ENCODE measurements at regions not wholly inside any gene's neighbourhood (a gene's known extent, or its start where the extent isn't known, plus 50 kb on each side); places are given as distances from the start of the nearest gene placed in this dataset.
"Not testable (repeated sequence)": the region's sequence is repeated elsewhere in the genome, so short reads cannot be mapped to it uniquely, and the experiment has no call there.

GRCh38 chr2:195162918-195163317 lies 494.1 kb upstream of the SLC39A10 start:
- no peak for DNase-seq

- DNase-seq, result no peak
These were observed 494.8 kb upstream of the SLC39A10 start for GRCh38 chr2:195162194-195162593.

- DNase-seq, result no peak
These were observed 496.1 kb upstream of the SLC39A10 start for GRCh38 chr2:195160963-195161362.

- DNase-seq, result no peak
These were observed 505.3 kb upstream of the SLC39A10 start for GRCh38 chr2:195151711-195152110.

GRCh38 chr2:195150819-195151218 lies 506.2 kb upstream of the SLC39A10 start:
- no peak for DNase-seq

- DNase-seq, result no peak
These were observed 509.0 kb upstream of the SLC39A10 start for GRCh38 chr2:195148004-195148403.

- DNase-seq, result no peak
These were observed 510.1 kb upstream of the SLC39A10 start for GRCh38 chr2:195146761-195147541.

GRCh38 chr2:195138435-195138834 lies 518.6 kb upstream of the SLC39A10 start:
- no peak for DNase-seq

GRCh38 chr2:195125889-195126288 lies 531.1 kb upstream of the SLC39A10 start:
- not testable (repeated sequence) for DNase-seq

- no peak for DNase-seq
These were observed 532.5 kb upstream of the SLC39A10 start for GRCh38 chr2:195124391-195125079.

GRCh38 chr2:195122653-195123052 lies 534.4 kb upstream of the SLC39A10 start:
- DNase-seq, result no peak

GRCh38 chr2:195121341-195121740 lies 535.7 kb upstream of the SLC39A10 start:
- DNase-seq, result no peak

GRCh38 chr2:195119231-195119630 lies 537.8 kb upstream of the SLC39A10 start:
- no peak for DNase-seq

- DNase-seq, result no peak
These were observed 538.8 kb upstream of the SLC39A10 start for GRCh38 chr2:195118276-195118675.

- DNase-seq, result no peak
These were observed 540.0 kb upstream of the SLC39A10 start for GRCh38 chr2:195117011-195117410.

GRCh38 chr2:195115738-195116137 lies 541.3 kb upstream of the SLC39A10 start:
- DNase-seq, result no peak

GRCh38 chr2:195108182-195108581 lies 548.8 kb upstream of the SLC39A10 start:
- DNase-seq, result no peak

GRCh38 chr2:195106681-195107380 lies 550.2 kb upstream of the SLC39A10 start:
- no peak for DNase-seq

- DNase-seq, result no peak
These were observed 551.4 kb upstream of the SLC39A10 start for GRCh38 chr2:195105581-195105980.

GRCh38 chr2:195094330-195094729 lies 562.7 kb upstream of the SLC39A10 start:
- no peak for DNase-seq

- DNase-seq, result no peak
These were observed 564.7 kb upstream of the SLC39A10 start for GRCh38 chr2:195092341-195092740.

- not testable (repeated sequence) for DNase-seq
These were observed 584.2 kb upstream of the SLC39A10 start for GRCh38 chr2:195072806-195073205.

- DNase-seq, result no peak
These were observed 600.0 kb upstream of the SLC39A10 start for GRCh38 chr2:195057001-195057400.

Measured in renal pelvis (tissue), 1 donor.